SU-DHL-6 (cell line): ENCODE measurements at regions not wholly inside any gene's neighbourhood (a gene's known extent, or its start where the extent isn't known, plus 50 kb on each side); places are given as distances from the start of the nearest gene placed in this dataset.

Experiments used
- EZH2phosphoT487 ChIP-seq: fragments of 200-600 bp; sonication (generic), shearing (Covaris generic); conservative IDR thresholded peaks from 2 replicates; pipeline ENCODE4 v1.6.1; 2018; ENCODE audit warnings: mild to moderate bottlenecking, antibody characterized with exemption, low read length, moderate library complexity, mixed read lengths
- TF ChIP-seq, protein P1 (sequence below): fragments of 200-600 bp; sonication (generic); IDR thresholded peaks from one replicate; pipeline ENCODE4 v1.5.1; 2017; ENCODE audit warnings: antibody characterized with exemption, mild to moderate bottlenecking, low read length, moderate library complexity; ENCODE audit not compliant: insufficient read depth, poor library complexity, severe bottlenecking

DNA sequence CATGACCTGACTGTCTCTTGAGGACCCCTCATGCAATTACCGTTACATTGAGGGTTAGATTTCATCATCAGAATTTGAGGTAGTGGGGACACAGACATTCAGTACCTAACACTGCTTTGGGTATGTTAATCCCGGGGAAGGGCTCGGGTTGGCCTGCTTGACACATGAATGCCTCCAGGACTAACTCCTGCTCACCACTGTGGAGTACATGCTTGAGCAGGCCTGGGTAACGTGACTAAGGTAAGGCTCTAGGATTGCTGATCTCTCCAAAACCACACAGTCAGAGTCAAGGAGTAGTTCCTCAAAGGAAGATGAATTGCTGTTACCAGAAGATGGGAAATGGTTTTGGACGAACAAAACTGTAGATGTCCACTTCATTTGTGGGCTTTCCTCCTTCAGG, 376.3 kb upstream of the ZNF462 start:
- TF ChIP-seq, protein P1, sequence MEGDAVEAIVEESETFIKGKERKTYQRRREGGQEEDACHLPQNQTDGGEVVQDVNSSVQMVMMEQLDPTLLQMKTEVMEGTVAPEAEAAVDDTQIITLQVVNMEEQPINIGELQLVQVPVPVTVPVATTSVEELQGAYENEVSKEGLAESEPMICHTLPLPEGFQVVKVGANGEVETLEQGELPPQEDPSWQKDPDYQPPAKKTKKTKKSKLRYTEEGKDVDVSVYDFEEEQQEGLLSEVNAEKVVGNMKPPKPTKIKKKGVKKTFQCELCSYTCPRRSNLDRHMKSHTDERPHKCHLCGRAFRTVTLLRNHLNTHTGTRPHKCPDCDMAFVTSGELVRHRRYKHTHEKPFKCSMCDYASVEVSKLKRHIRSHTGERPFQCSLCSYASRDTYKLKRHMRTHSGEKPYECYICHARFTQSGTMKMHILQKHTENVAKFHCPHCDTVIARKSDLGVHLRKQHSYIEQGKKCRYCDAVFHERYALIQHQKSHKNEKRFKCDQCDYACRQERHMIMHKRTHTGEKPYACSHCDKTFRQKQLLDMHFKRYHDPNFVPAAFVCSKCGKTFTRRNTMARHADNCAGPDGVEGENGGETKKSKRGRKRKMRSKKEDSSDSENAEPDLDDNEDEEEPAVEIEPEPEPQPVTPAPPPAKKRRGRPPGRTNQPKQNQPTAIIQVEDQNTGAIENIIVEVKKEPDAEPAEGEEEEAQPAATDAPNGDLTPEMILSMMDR = no peak
- no peak for TF ChIP-seq EZH2phosphoT487
